B cell (primary cell): ENCODE measurements at regions not wholly inside any gene's neighbourhood (a gene's known extent, or its start where the extent isn't known, plus 50 kb on each side); places are given as distances from the start of the nearest gene placed in this dataset.

Experiments
- ATAC-seq: fragments of 200-7000 bp; cut with Tn5 transposase; one replicate; pipeline ENCODE4 v1.10.0; 2021; ENCODE audit warnings: low read depth, mild to moderate bottlenecking, moderate number of reproducible peaks, moderate library complexity
- CTCF ChIA-PET: fragments of 350-600 bp; sonication (Branson Sonifier 250); formaldehyde crosslinking; loops from one replicate; lab custom pipeline; 2021; ENCODE audit warnings: antibody characterized with exemption, inconsistent platforms; lab: Charles Lee
- POLR2A ChIA-PET: fragments of 350-600 bp; sonication (Branson Sonifier 250); formaldehyde crosslinking; loops from one replicate; lab custom pipeline; 2021; ENCODE audit warnings: antibody characterized with exemption; lab: Charles Lee
- DNase-seq: peaks from one replicate; pipeline ENCODE4 v3.0.0; 2013
- H2AFZ ChIP-seq: 2 replicates; pipeline ENCODE4 v1.6.1; 2012; ENCODE audit warnings: mild to moderate bottlenecking, low read depth, low read length; ENCODE audit not compliant: insufficient read depth, poor library complexity, severe bottlenecking
- H3K27ac ChIP-seq, 2 donors: 1 replicate in 1 of 2; 2 replicates in 1 of 2; pipeline ENCODE4 v1.5.1; 2012 to 2013; ENCODE audit warnings: low read length in 2 of 2, mild to moderate bottlenecking in 2 of 2, moderate library complexity in 1 of 2
- H3K27me3 ChIP-seq, 4 experiments: fragments of 200-600 bp in 1 of 4; sonication (generic) in 1 of 4; replicated peaks in 1 of 4; 1 replicate in 2 of 4; 2 replicates in 2 of 4; pipeline versions ENCODE4 v1.6.1 to v1.7.0; 2013 to 2016; ENCODE audit warnings: low read length in 3 of 4, mild to moderate bottlenecking in 2 of 4, mixed read lengths in 1 of 4, moderate library complexity in 1 of 4; ENCODE audit not compliant: insufficient read depth in 4 of 4, control insufficient read depth in 3 of 4; ENCODE audit errors: control extremely low read depth in 1 of 4
- H3K36me3 ChIP-seq, 2 experiments: replicated peaks in 1 of 2; 1 replicate in 1 of 2; 2 replicates in 1 of 2; pipeline versions ENCODE4 v1.6.1 to v1.7.1; 2013; ENCODE audit warnings: low read length in 1 of 2; ENCODE audit not compliant: insufficient read depth in 2 of 2, control insufficient read depth in 1 of 2; ENCODE audit errors: control extremely low read depth in 1 of 2, extremely low read depth in 1 of 2
- H3K4me1 ChIP-seq, 2 donors: fragments of 200-600 bp in 1 of 2; sonication (generic) in 1 of 2; 1 replicate in 1 of 2; 2 replicates in 1 of 2; pipeline versions ENCODE4 v1.5.1 to v1.6.1; 2013 to 2017; ENCODE audit warnings: low read length in 2 of 2; ENCODE audit not compliant: control insufficient read depth in 2 of 2, insufficient read depth in 2 of 2
- H3K4me2 ChIP-seq: replicated peaks from 2 replicates; pipeline ENCODE3; 2012; ENCODE audit warnings: mild to moderate bottlenecking, low read depth, low read length; ENCODE audit not compliant: poor library complexity, severe bottlenecking
- H3K4me3 ChIP-seq, 5 experiments: fragments of 200-600 bp in 1 of 5; sonication (generic) in 1 of 5; 1 replicate in 3 of 5; 2 replicates in 2 of 5; pipeline versions ENCODE4 v1.5.1 to v1.7.0; 2011 to 2016; ENCODE audit warnings: low read length in 4 of 5, mild to moderate bottlenecking in 4 of 5, low read depth in 2 of 5, control low read depth in 1 of 5, moderate library complexity in 1 of 5; ENCODE audit not compliant: insufficient read depth in 1 of 5; ENCODE audit errors: control extremely low read depth in 1 of 5, extremely low read depth in 1 of 5
- H3K79me2 ChIP-seq: fragments of 200-600 bp; sonication (generic); one replicate; pipeline ENCODE4 v1.6.0; 2016; ENCODE audit warnings: low read length; ENCODE audit not compliant: control insufficient read depth, insufficient read depth
- H3K9ac ChIP-seq: fragments of 200-600 bp; sonication (generic); 2 replicates; pipeline ENCODE4 v1.6.1; 2017; ENCODE audit warnings: mild to moderate bottlenecking, low read length, moderate library complexity
- H3K9me3 ChIP-seq, 3 donors: one replicate each; pipeline versions ENCODE4 v1.6.1 to v1.7.1; 2013; ENCODE audit warnings: low read length in 2 of 3; ENCODE audit not compliant: control insufficient read depth in 2 of 3, insufficient read depth in 1 of 3; ENCODE audit errors: control extremely low read depth in 1 of 3
- H4K20me1 ChIP-seq: 2 replicates; pipeline ENCODE4 v1.6.0; 2012; ENCODE audit warnings: mild to moderate bottlenecking, low read length; ENCODE audit not compliant: insufficient read depth, control insufficient read depth, poor library complexity, severe bottlenecking
- H3K27ac Mint-ChIP-seq: one replicate; pipeline ENCODE4 v1.8.0; 2021; ENCODE audit warnings: mixed read lengths
- H3K27me3 Mint-ChIP-seq: one replicate; pipeline ENCODE4 v1.8.0; 2021; ENCODE audit warnings: mixed read lengths
- H3K4me1 Mint-ChIP-seq: one replicate; pipeline ENCODE4 v1.8.0; 2021; ENCODE audit warnings: mixed read lengths
- H3K4me3 Mint-ChIP-seq: one replicate; pipeline ENCODE4 v1.8.0; 2021; ENCODE audit warnings: mixed read lengths
- H3K9me3 Mint-ChIP-seq: one replicate; pipeline ENCODE4 v1.8.0; 2022; ENCODE audit warnings: mixed read lengths; ENCODE audit not compliant: insufficient read depth
- CTCF ChIP-seq: fragments of 200-600 bp; IDR thresholded peaks from one replicate; pipeline ENCODE4 v1.8.0; 2022; ENCODE audit warnings: antibody characterized with exemption, mild to moderate bottlenecking
- EZH2 ChIP-seq: IDR thresholded peaks from 2 replicates; pipeline ENCODE4 v1.6.1; 2012; ENCODE audit warnings: borderline replicate concordance, low read depth, mild to moderate bottlenecking, moderate library complexity, low read length; ENCODE audit not compliant: insufficient read depth, poor library complexity, severe bottlenecking
- WGBS: methylation state at CpG from one replicate; pipeline ENCODE4 v1.1.5; 2013; ENCODE audit warnings: missing lambda C conversion rate; ENCODE audit not compliant: insufficient coverage; 5-methylcytosine and 5-hydroxymethylcytosine counted together
- intact Hi-C: fragments of 100-400 bp; cut with micrococcal nuclease; formaldehyde crosslinking; loops from one replicate; pipeline ENCODE4 v1.10.0; 2022

- H3K9ac ChIP-seq = no peak overlapping the region
Measured at GRCh38 chr1:55571767-55572166, 356.6 kb upstream of the USP24 start.

DNA sequence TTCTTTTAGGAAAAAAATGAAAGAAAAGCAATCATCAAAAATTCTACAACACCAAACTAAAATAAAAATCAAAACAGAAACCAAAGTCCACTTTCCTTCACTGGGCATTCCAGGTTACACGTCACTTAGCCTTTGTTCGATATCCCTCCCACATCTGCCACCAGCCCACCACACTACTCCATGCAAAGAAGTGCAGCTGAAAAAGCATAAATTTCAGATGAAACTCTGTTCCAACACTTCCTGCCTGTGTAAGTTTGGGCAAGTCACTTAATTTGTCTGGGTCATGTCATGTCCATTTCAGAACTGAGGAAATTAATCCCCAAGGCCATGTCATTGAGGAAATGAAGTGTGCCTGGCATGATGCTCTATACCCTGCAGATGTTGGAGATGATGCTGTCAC is 354.3 kb upstream of the USP24 start:
- H3K9ac ChIP-seq = no peak overlapping the region
- ATAC-seq = no peak
- H3K4me3 Mint-ChIP-seq = no peak overlapping the region

More at GRCh38 chr1:55571767-55572166, 356.6 kb upstream of the USP24 start:
- H4K20me1 ChIP-seq = no peaks in the 10 kb centered on the region
- no peak overlapping the region for H3K4me3 ChIP-seq
- H3K4me1 Mint-ChIP-seq = no peaks in the 10 kb centered on the region
- intact Hi-C loops = no loop called here
- no peaks in the 10 kb centered on the region for H3K27me3 ChIP-seq
- DNase-seq = no peak
- H3K36me3 ChIP-seq = no peaks in the 10 kb centered on the region
- H3K4me1 ChIP-seq = no peaks in the 10 kb centered on the region
- no peak for TF ChIP-seq EZH2
- TF ChIP-seq CTCF = no peak
- 78% methylated on average over 1 of the region's 3 CpGs for WGBS
- no peak for ATAC-seq
- H3K9me3 ChIP-seq = peaks cover 0 to 3% (median 0%) of the 10 kb centered on the region in 3 donors
- H3K9me3 Mint-ChIP-seq = peaks cover 2% of the 10 kb centered on the region
- no peaks in the 10 kb centered on the region for H3K79me2 ChIP-seq
- H3K27me3 Mint-ChIP-seq = peaks cover 14% of the 10 kb centered on the region
- no peak overlapping the region for H3K27ac ChIP-seq
- no peak overlapping the region for H3K27ac Mint-ChIP-seq
- POLR2A ChIA-PET = no interaction called here
- no peak overlapping the region for H3K4me2 ChIP-seq
- CTCF ChIA-PET = no interaction called here
- no peak overlapping the region for H3K4me3 Mint-ChIP-seq
- no peak overlapping the region for H2AFZ ChIP-seq

More for the DNA sequence above, 354.3 kb upstream of the USP24 start:
- Mint-ChIP-seq H3K9me3 (peaks cover 2% of the 10 kb centered on the region), H3K27ac (no peak overlapping the region), H3K27me3 (peaks cover 16% of the 10 kb centered on the region), H3K4me1 (no peaks in the 10 kb centered on the region)
- H3K27me3 ChIP-seq = no peaks in the 10 kb centered on the region
- WGBS = 80% methylated on average over 1 of the region's 2 CpGs
- H3K4me2 ChIP-seq = no peak overlapping the region
- intact Hi-C loops = no loop called here
- no peaks in the 10 kb centered on the region for H3K4me1 ChIP-seq
- POLR2A ChIA-PET = no interaction called here
- H4K20me1 ChIP-seq = no peaks in the 10 kb centered on the region
- H3K4me3 ChIP-seq = no peak overlapping the region
- H2AFZ ChIP-seq = no peak overlapping the region
- H3K36me3 ChIP-seq = no peaks in the 10 kb centered on the region
- H3K27ac ChIP-seq = no peak overlapping the region
- H3K79me2 ChIP-seq = no peaks in the 10 kb centered on the region
- DNase-seq = no peak
- CTCF ChIA-PET = no interaction called here
- TF ChIP-seq EZH2 (no peak), CTCF (no peak)
- no peaks in the 10 kb centered on the region for H3K9me3 ChIP-seq
